ENCODE measurements at regions not wholly inside any gene's neighbourhood (a gene's known extent, or its start where the extent isn't known, plus 50 kb on each side); places are given as distances from the start of the nearest gene placed in this dataset.

GRCh38 chr3:88267441-88267840, 117.7 kb downstream of the C3orf38 start:
- no peak for TF ChIP-seq TAF1 (IDR thresholded peaks at IDR 0.05; ENCODE audit: low read depth)
- no peak for TF ChIP-seq MAX (IDR thresholded peaks at IDR 0.05)
- no peak for TF ChIP-seq EGR1 (IDR thresholded peaks at IDR 0.05)
- no peak for TF ChIP-seq USF1 (IDR thresholded peaks at IDR 0.05)
- no peak for TF ChIP-seq REST (IDR thresholded peaks at IDR 0.05; ENCODE audit: low read depth)
- TF ChIP-seq CEBPB (IDR thresholded peaks at IDR 0.05) = no peak
- TF ChIP-seq ZBTB7A (IDR thresholded peaks at IDR 0.05; ENCODE audit: low read depth) = no peak
- no peak for TF ChIP-seq EP300 (IDR thresholded peaks at IDR 0.05; ENCODE audit: borderline replicate concordance)

GRCh38 chr3:88267847-88268246, 118.1 kb downstream of the C3orf38 start:
- TF ChIP-seq TEAD4 (IDR thresholded peaks at IDR 0.05) = no peak
- no peak for TF ChIP-seq TAF1 (IDR thresholded peaks at IDR 0.05; ENCODE audit: low read depth)
- no peak for TF ChIP-seq ZBTB7A (IDR thresholded peaks at IDR 0.05; ENCODE audit: low read depth)
- TF ChIP-seq RAD21 (IDR thresholded peaks at IDR 0.05; ENCODE audit: low read depth) = no peak
- no peak for TF ChIP-seq EP300 (IDR thresholded peaks at IDR 0.05; ENCODE audit: borderline replicate concordance)
- no peak for TF ChIP-seq YY1 (IDR thresholded peaks at IDR 0.05; ENCODE audit: low read depth)
- no peak for TF ChIP-seq MAX (IDR thresholded peaks at IDR 0.05)
- no peak for TF ChIP-seq NFIC (IDR thresholded peaks at IDR 0.05)
- TF ChIP-seq EGR1 (IDR thresholded peaks at IDR 0.05) = no peak
- TF ChIP-seq CREB1 (IDR thresholded peaks at IDR 0.05; ENCODE audit: low read depth) = no peak
- TF ChIP-seq REST (IDR thresholded peaks at IDR 0.05; ENCODE audit: low read depth) = no peak
- no peak for TF ChIP-seq FOXM1 (IDR thresholded peaks at IDR 0.05; ENCODE audit: borderline replicate concordance, low read depth)
- no peak for TF ChIP-seq CEBPB (IDR thresholded peaks at IDR 0.05)

GRCh38 chr3:88280326-88280725, 130.6 kb downstream of the C3orf38 start:
- TF ChIP-seq CREB1 (IDR thresholded peaks at IDR 0.05; ENCODE audit: low read depth) = no peak
- no peak for TF ChIP-seq USF1 (IDR thresholded peaks at IDR 0.05)
- TF ChIP-seq TAF1 (IDR thresholded peaks at IDR 0.05; ENCODE audit: low read depth) = no peak
- TF ChIP-seq ZBTB7A (IDR thresholded peaks at IDR 0.05; ENCODE audit: low read depth) = no peak
- no peak for TF ChIP-seq MAX (IDR thresholded peaks at IDR 0.05)

- TF ChIP-seq TEAD4 (IDR thresholded peaks at IDR 0.05) (no peak), ZBTB7A (IDR thresholded peaks at IDR 0.05; ENCODE audit: low read depth) (no peak), REST (IDR thresholded peaks at IDR 0.05; ENCODE audit: low read depth) (no peak)
These were observed 132.9 kb downstream of the C3orf38 start for GRCh38 chr3:88282528-88283241.

- no peak for TF ChIP-seq FOXM1 (IDR thresholded peaks at IDR 0.05; ENCODE audit: borderline replicate concordance, low read depth)
- no peak for TF ChIP-seq CREB1 (IDR thresholded peaks at IDR 0.05; ENCODE audit: low read depth)
- TF ChIP-seq NFIC (IDR thresholded peaks at IDR 0.05) = no peak
- no peak for TF ChIP-seq CEBPB (IDR thresholded peaks at IDR 0.05)
- no peak for TF ChIP-seq TEAD4 (IDR thresholded peaks at IDR 0.05)
These were observed 133.5 kb downstream of the C3orf38 start for GRCh38 chr3:88283242-88283592.
